Type B pancreatic cell (in vitro differentiated cells): ENCODE measurements at regions not wholly inside any gene's neighbourhood (a gene's known extent, or its start where the extent isn't known, plus 50 kb on each side); places are given as distances from the start of the nearest gene placed in this dataset.

ENCODE experiments used
- DNase-seq: peaks from one replicate; pipeline ENCODE4 v3.0.0; 2021; ENCODE audit warnings: mixed read lengths; ENCODE audit not compliant: unreplicated experiment; ENCODE audit errors: extremely low spot score
- H3K27ac Mint-ChIP-seq: 2 replicates; pipeline ENCODE4 v1.8.0; 2021; ENCODE audit warnings: mild to moderate bottlenecking, mixed read lengths
- H3K27me3 Mint-ChIP-seq: 2 replicates; pipeline ENCODE4 v1.8.0; 2021; ENCODE audit warnings: mixed read lengths
- H3K36me3 Mint-ChIP-seq: 2 replicates; pipeline ENCODE4 v1.8.0; 2021; ENCODE audit warnings: mixed read lengths
- H3K4me1 Mint-ChIP-seq: one replicate; pipeline ENCODE4 v1.8.0; 2021; ENCODE audit warnings: mixed read lengths; ENCODE audit not compliant: unreplicated experiment
- H3K4me3 Mint-ChIP-seq: 2 replicates; pipeline ENCODE4 v1.8.0; 2021; ENCODE audit warnings: mild to moderate bottlenecking, mixed read lengths
- H3K9me3 Mint-ChIP-seq: 2 replicates; pipeline ENCODE4 v1.8.0; 2021; ENCODE audit warnings: mixed read lengths
- TF ChIP-seq, protein P1 (sequence below): fragments of 200-600 bp; sonication (generic); conservative IDR thresholded peaks from 2 replicates; pipeline ENCODE4 v1.5.0; 2021; ENCODE audit warnings: antibody characterized with exemption, mild to moderate bottlenecking

DNA sequence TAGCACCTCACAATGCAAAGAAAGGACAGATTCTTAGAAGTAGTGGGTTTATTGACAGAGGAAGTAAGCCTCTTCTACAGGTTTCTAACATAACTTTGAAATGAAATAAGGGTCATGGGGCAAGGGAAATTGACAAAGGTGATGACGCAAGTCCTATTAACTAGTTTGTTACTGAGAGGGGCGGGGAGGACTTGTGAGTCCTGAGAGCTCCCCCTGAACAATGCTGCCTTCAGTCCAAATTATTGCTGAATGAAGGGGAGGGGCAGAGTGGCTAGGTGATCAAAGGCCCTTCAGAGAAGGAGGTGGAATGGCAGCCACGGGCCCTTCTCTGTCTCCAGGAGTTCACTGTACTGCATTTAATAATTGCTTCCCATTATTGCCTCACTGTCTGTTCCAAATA lies 390.0 kb downstream of the MEIS1 start:
- Mint-ChIP-seq H3K36me3 (peaks cover 2% of the 10 kb centered on the region), H3K9me3 (peaks cover 6% of the 10 kb centered on the region), H3K27me3 (no peaks in the 10 kb centered on the region), H3K27ac (no peak overlapping the region), H3K4me3 (no peak overlapping the region), H3K4me1 (peaks cover 24% of the 10 kb centered on the region)
- no peak for DNase-seq
- TF ChIP-seq, protein P1, sequence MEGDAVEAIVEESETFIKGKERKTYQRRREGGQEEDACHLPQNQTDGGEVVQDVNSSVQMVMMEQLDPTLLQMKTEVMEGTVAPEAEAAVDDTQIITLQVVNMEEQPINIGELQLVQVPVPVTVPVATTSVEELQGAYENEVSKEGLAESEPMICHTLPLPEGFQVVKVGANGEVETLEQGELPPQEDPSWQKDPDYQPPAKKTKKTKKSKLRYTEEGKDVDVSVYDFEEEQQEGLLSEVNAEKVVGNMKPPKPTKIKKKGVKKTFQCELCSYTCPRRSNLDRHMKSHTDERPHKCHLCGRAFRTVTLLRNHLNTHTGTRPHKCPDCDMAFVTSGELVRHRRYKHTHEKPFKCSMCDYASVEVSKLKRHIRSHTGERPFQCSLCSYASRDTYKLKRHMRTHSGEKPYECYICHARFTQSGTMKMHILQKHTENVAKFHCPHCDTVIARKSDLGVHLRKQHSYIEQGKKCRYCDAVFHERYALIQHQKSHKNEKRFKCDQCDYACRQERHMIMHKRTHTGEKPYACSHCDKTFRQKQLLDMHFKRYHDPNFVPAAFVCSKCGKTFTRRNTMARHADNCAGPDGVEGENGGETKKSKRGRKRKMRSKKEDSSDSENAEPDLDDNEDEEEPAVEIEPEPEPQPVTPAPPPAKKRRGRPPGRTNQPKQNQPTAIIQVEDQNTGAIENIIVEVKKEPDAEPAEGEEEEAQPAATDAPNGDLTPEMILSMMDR, result no peak

DNA sequence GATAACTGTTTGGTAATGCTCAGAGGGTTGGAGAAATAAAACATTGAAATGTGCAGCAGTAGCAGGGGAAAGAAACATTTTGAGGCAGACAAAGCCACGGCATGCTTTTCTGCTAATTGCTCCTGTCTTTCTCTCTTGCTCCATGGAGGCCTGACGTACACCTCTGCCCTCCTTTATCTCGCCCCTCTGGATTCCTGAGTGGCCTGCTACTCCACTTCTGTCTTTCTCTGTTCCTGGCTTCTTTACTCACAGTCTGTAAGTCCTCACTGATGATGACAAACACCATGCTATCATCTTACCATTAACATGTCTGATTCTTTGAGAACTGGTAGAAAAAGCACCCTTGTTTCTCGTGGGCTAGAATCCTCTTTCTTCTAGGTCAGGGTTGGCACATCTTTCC lies 392.9 kb downstream of the MEIS1 start:
- Mint-ChIP-seq H3K36me3 (no peaks in the 10 kb centered on the region), H3K9me3 (no peaks in the 10 kb centered on the region), H3K4me3 (no peak overlapping the region), H3K27ac (peak overlapping the region; percentile 61), H3K27me3 (no peaks in the 10 kb centered on the region), H3K4me1 (peaks cover 38% of the 10 kb centered on the region)
- no peak for DNase-seq
- TF ChIP-seq, protein P1, result no peak

DNA sequence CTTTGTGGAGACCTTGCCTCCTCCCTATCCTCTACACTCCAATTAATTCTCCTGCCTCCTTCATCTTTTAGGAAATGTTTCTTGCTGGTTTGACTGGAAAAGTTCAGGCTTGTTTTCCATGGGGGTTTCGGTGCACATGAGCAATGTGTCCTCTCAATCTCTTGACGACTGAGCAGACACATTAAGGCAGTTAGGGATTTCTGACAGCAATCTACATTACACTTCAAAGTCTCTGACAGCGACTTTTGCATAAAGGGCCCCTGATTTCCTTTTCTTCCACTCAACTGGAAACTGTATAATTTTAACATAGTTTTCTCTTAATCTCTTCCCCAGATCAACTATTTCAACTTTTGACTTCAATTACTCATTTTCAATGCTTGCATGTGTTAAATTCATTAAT lies 394.0 kb downstream of the MEIS1 start:
- H3K4me1 Mint-ChIP-seq, result peaks cover 42% of the 10 kb centered on the region
- no peaks in the 10 kb centered on the region for H3K36me3 Mint-ChIP-seq
- TF ChIP-seq, protein P1, result no peak
- no peak overlapping the region for H3K4me3 Mint-ChIP-seq
- H3K27ac Mint-ChIP-seq, result no peak overlapping the region
- H3K27me3 Mint-ChIP-seq, result no peaks in the 10 kb centered on the region
- no peaks in the 10 kb centered on the region for H3K9me3 Mint-ChIP-seq
- no peak for DNase-seq

DNA sequence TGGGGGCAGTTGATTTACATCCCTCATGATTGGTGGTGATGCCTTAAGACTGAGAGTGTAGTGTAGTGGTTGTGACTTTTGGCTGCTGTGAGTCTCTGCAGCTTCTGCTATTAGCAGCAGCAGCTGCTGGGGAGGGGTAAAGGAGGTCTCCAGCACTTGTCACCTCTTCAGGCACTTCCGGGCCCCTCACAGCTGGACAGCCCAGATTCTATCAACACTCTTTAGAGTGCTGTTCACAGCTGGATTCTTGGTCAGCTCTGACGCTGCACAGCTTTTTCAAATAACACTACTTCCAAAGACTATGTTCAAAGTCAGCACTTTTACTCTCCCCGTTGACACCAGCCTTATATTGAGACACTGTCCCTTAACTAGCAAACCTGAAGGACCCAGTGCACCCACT lies 396.0 kb downstream of the MEIS1 start:
- H3K27me3 Mint-ChIP-seq, result no peaks in the 10 kb centered on the region
- peaks cover 36% of the 10 kb centered on the region for H3K4me1 Mint-ChIP-seq
- DNase-seq, result no peak
- no peak overlapping the region for H3K4me3 Mint-ChIP-seq
- TF ChIP-seq, protein P1, result no peak
- no peaks in the 10 kb centered on the region for H3K36me3 Mint-ChIP-seq
- no peak overlapping the region for H3K27ac Mint-ChIP-seq
- H3K9me3 Mint-ChIP-seq, result no peaks in the 10 kb centered on the region

DNA sequence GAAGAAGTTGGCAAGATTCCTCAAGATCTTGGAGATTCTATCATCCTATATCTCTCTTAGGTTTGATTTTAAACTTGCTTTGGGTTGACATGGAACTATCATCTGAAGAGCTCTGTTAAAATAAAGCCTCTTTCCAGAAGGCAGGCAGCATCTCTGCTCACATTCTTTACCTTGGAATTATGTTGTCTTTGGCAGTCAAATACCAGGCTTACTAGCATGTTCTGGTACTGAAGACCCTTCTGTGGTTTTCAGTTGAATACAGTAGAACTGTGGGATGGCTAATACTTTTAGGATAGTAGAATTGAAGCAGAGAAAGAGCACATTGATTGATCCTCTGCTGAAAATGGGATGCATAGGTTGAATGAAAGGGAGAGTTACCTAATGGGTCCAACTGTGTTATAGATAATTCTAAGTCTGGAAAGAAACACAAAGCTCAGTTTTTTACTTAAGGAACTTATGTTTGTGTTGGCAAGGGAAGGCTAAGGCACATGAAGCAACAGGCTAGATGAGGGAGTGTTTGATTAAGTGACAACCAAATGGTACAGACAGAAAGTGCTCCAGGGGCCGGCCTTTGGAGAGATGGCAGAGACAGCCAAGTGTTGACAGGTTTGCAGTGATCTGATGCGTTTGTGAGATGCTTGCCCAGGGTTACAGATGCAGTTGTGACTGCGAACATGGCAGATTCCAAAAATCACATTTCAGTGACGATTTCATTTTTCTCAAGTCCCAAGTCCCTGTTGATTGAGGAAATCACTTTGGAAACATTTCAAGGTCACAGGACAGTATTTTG lies 397.9 kb downstream of the MEIS1 start:
- H3K27me3 Mint-ChIP-seq, result no peaks in the 10 kb centered on the region
- H3K4me1 Mint-ChIP-seq, result peaks cover 33% of the 10 kb centered on the region
- DNase-seq, result no peak
- TF ChIP-seq, protein P1, result no peak
- peaks cover 5% of the 10 kb centered on the region for H3K9me3 Mint-ChIP-seq
- no peak overlapping the region for H3K4me3 Mint-ChIP-seq
- H3K27ac Mint-ChIP-seq, result no peak overlapping the region
- H3K36me3 Mint-ChIP-seq, result peaks cover 4% of the 10 kb centered on the region
